ENCODE measurements at regions not wholly inside any gene's neighbourhood (a gene's known extent, or its start where the extent isn't known, plus 50 kb on each side); places are given as distances from the start of the nearest gene placed in this dataset.

DNA sequence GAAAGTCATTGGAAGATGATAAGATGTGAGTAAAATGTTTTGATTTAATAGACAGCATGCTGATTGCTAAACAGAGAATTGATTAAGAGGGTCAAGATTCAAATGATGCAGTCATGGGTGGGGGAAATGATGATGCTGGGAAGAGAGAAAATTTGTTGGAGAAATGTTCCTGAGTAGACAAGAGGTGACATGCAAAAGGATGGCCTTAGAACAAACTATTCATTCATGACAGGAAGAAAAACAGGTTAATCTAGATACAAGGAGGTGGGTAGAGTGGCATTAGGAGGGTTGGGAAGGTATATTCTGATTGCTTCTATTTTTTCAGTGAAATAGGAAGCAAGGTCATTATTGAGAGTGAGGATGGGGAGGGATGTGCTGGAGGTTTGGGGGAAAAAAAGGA is 146.7 kb downstream of the SEM1 start:
- no peaks in the 10 kb centered on the region; the same call in 1 of the 2 replicates for H3K27me3 Mint-ChIP-seq (ENCODE audit: low read depth)

More for the DNA sequence above, 146.7 kb downstream of the SEM1 start:
- Mint-ChIP-seq H3K27ac (no peak overlapping the region), H3K4me3 (no peak overlapping the region), H3K9me3 (peaks cover 4 to 5% of the 10 kb centered on the region in 2 experiments; a peak in 4 of 5 replicates), H3K4me1 (0 out of 4 replicates have a peak, but pooled peaks cover 0 to 1% of the 10 kb centered on the region in 2 experiments), H3K36me3 (ENCODE audit: insufficient read depth in 1 of 3, low read depth in 3 of 3) (peaks cover 0 to 6% (median 3%) of the 10 kb centered on the region in 3 experiments; a peak in 3 of 7 replicates)
- H3K4ac ChIP-seq (ENCODE audit: low read depth, low read length), result no peak overlapping the region
- H2BK120ac ChIP-seq (ENCODE audit: low read depth, low read length, poor library complexity, severe bottlenecking), result no peak overlapping the region
- no peak overlapping the region for H2BK15ac ChIP-seq (ENCODE audit: low read depth, low read length)
- no peak overlapping the region for H2AK5ac ChIP-seq (ENCODE audit: insufficient read length, low read length)
- no peak overlapping the region for H3K18ac ChIP-seq (ENCODE audit: insufficient read length, low read depth, low read length)
- no peak overlapping the region for H3K27ac ChIP-seq (ENCODE audit: insufficient read length, low read depth, low read length)
- H3T11ph ChIP-seq (ENCODE audit: low read length), result no peak overlapping the region
- no peaks in the 10 kb centered on the region for H3K27me3 ChIP-seq (ENCODE audit: insufficient read depth, low read length)
- no peak overlapping the region for H2AFZ ChIP-seq (ENCODE audit: low read length)
- no peak overlapping the region for H3K14ac ChIP-seq (ENCODE audit: insufficient read depth, low read length)
- no peak overlapping the region for H3K23ac ChIP-seq (ENCODE audit: insufficient read length, low read depth, low read length)
- no peak overlapping the region for H4K5ac ChIP-seq (ENCODE audit: insufficient read length, low read depth, low read length)
- DNase-seq, result no peak
- no peak overlapping the region for H3K56ac ChIP-seq (ENCODE audit: insufficient read length, low read depth, low read length)
- no peak overlapping the region for H2BK12ac ChIP-seq (ENCODE audit: insufficient read length, low read depth, low read length)
- H4K8ac ChIP-seq (replicated peaks; ENCODE audit: insufficient read length, low read depth, low read length), result no peak overlapping the region
- TF ChIP-seq, protein P1, sequence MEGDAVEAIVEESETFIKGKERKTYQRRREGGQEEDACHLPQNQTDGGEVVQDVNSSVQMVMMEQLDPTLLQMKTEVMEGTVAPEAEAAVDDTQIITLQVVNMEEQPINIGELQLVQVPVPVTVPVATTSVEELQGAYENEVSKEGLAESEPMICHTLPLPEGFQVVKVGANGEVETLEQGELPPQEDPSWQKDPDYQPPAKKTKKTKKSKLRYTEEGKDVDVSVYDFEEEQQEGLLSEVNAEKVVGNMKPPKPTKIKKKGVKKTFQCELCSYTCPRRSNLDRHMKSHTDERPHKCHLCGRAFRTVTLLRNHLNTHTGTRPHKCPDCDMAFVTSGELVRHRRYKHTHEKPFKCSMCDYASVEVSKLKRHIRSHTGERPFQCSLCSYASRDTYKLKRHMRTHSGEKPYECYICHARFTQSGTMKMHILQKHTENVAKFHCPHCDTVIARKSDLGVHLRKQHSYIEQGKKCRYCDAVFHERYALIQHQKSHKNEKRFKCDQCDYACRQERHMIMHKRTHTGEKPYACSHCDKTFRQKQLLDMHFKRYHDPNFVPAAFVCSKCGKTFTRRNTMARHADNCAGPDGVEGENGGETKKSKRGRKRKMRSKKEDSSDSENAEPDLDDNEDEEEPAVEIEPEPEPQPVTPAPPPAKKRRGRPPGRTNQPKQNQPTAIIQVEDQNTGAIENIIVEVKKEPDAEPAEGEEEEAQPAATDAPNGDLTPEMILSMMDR (conservative IDR thresholded peaks at IDR 0.05), result no peak
- no peaks in the 10 kb centered on the region; the same call in 1 of the 2 replicates for H3K4me1 ChIP-seq (ENCODE audit: insufficient read depth, low read length)
- no peak overlapping the region for H2BK20ac ChIP-seq (ENCODE audit: low read depth, low read length, poor library complexity, severe bottlenecking)
- H3K4me2 ChIP-seq (ENCODE audit: insufficient read depth, insufficient read length, low read length), result no peak overlapping the region
- no peaks in the 10 kb centered on the region for H4K20me1 ChIP-seq (ENCODE audit: control insufficient read depth, insufficient read depth, insufficient read length)
- H3K79me2 ChIP-seq (ENCODE audit: insufficient read depth, low read length), result no peaks in the 10 kb centered on the region
- no peak overlapping the region for H2BK5ac ChIP-seq (ENCODE audit: insufficient read length, low read length)
- no peaks in the 10 kb centered on the region for H3K79me1 ChIP-seq (ENCODE audit: insufficient read depth, low read depth, low read length, poor library complexity, severe bottlenecking)
- no peaks in the 10 kb centered on the region for H3K23me2 ChIP-seq (ENCODE audit: insufficient read length, low read depth, low read length, poor library complexity, severe bottlenecking)
- H4K91ac ChIP-seq (ENCODE audit: insufficient read length, low read depth, low read length), result no peak overlapping the region
- H3K9ac ChIP-seq (ENCODE audit: extremely low read depth, insufficient read length, low read length), result no peak overlapping the region
- H3K9me3 ChIP-seq (ENCODE audit: control insufficient read depth, low read depth, low read length), result no peaks in the 10 kb centered on the region
